ENCODE measurements at regions not wholly inside any gene's neighbourhood (a gene's known extent, or its start where the extent isn't known, plus 50 kb on each side); places are given as distances from the start of the nearest gene placed in this dataset.

DNA sequence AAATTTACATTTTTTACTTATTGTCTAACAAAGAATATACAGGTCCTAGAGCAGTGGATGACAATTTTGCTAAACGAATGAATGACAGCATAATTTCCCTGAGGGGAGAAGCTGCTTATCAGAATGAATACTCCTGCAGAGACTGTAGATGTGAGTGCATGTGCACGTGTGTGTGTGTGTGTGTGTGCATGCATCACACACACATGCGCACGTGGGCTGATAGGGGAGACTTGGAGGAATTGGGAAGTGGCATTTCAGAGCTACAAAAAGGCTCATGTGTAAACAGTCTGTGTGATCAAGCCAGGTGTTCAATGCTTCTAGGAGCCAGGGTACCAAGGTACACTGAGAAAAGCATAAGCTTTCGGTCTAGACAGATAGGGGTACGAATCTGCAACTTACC is 93.5 kb upstream of the SASH1 start:
- no peak for DNase-seq (ENCODE audit: low spot score)
- Histone ChIP-seq H3K4me3 (ENCODE audit: severe bottlenecking) (no peak overlapping the region), H3K27me3 (ENCODE audit: insufficient read depth, poor library complexity, severe bottlenecking) (no peaks in the 10 kb centered on the region), H3K36me3 (ENCODE audit: low read depth) (no peaks in the 10 kb centered on the region), H3K4me1 (ENCODE audit: insufficient read depth, poor library complexity, severe bottlenecking) (no peaks in the 10 kb centered on the region), H3K27ac (ENCODE audit: poor library complexity, severe bottlenecking) (no peak overlapping the region), H3K9me3 (ENCODE audit: severe bottlenecking) (no peaks in the 10 kb centered on the region)
- TF ChIP-seq, protein P1, sequence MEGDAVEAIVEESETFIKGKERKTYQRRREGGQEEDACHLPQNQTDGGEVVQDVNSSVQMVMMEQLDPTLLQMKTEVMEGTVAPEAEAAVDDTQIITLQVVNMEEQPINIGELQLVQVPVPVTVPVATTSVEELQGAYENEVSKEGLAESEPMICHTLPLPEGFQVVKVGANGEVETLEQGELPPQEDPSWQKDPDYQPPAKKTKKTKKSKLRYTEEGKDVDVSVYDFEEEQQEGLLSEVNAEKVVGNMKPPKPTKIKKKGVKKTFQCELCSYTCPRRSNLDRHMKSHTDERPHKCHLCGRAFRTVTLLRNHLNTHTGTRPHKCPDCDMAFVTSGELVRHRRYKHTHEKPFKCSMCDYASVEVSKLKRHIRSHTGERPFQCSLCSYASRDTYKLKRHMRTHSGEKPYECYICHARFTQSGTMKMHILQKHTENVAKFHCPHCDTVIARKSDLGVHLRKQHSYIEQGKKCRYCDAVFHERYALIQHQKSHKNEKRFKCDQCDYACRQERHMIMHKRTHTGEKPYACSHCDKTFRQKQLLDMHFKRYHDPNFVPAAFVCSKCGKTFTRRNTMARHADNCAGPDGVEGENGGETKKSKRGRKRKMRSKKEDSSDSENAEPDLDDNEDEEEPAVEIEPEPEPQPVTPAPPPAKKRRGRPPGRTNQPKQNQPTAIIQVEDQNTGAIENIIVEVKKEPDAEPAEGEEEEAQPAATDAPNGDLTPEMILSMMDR (IDR thresholded peaks at IDR 0.05; ENCODE audit: poor library complexity, severe bottlenecking) = no peak
- no peak for ATAC-seq (ENCODE audit: low read depth)

DNA sequence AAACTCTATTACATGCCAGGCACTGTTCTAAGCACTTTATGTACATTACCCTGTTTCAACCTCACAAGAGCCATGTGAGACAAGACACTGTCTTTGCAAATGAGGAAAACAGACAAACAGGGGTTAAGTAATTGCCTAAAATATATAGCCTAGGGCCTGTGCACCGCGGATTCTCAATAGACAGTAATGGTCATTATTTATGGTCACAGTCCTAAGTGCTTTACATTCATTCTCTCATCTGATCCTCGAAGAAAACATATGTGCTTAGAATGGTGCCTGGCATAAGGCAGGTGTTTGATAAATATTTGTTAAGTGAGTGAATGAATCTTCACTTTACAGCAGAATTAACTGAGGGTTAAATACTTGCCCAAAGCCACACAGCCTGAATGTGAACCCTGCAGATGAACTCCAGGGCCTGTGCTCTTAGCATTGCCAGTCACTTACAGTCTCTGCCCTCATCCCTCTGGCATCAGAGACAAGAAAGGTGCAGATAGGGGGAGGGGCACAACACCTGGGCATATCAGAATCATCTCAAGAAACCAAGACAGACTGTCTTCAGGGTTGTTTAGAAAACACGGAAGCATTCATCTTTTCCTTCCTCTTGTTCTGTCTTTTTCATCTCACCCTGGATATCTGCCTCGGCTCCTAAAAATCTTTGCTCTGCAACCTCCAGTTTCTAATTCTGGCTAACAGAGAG is 92.8 kb upstream of the SASH1 start:
- ATAC-seq (ENCODE audit: low read depth) (no peak), DNase-seq (ENCODE audit: low spot score) (no peak)
- H3K27me3 ChIP-seq (ENCODE audit: insufficient read depth, poor library complexity, severe bottlenecking) = no peaks in the 10 kb centered on the region
- no peaks in the 10 kb centered on the region for H3K36me3 ChIP-seq (ENCODE audit: low read depth)
- no peak overlapping the region for H3K27ac ChIP-seq (ENCODE audit: poor library complexity, severe bottlenecking)
- H3K9me3 ChIP-seq (ENCODE audit: severe bottlenecking) = no peaks in the 10 kb centered on the region
- no peak overlapping the region for H3K4me3 ChIP-seq (ENCODE audit: severe bottlenecking)
- H3K4me1 ChIP-seq (ENCODE audit: insufficient read depth, poor library complexity, severe bottlenecking) = no peaks in the 10 kb centered on the region
- TF ChIP-seq, protein P1 (IDR thresholded peaks at IDR 0.05; ENCODE audit: poor library complexity, severe bottlenecking) = no peak

DNA sequence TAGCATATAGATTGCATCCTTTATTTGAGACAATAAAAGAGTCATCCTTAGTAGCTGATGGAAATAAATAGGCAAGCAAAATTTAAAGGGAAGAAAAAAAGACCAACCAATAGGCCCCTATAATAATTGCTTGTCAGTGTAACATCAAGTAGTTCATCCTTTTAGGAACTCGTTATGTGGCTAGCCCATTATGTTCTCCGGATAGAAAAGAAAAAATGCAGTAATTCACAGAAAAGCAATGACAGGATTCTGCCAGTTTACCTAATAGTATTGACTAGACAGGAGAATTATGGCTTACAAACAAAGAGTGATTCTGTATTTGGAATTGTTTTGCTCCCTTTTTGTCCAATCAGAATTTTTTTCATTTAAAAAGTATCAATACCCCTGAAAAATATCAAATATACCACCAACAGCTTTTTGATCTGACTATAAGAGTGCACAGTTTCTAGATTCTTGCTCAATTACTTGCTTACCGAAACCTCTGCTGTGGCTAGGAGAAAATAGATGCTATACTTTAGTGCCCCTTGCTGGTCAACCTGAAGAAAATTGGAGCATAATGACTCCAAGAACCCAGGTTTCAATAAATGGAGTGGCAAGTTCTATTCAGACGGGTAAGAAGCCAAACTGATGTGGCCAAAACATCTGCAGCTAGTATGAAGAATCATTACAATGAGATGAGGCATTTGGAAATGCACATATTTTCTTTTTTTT is 91.5 kb upstream of the SASH1 start:
- no peak overlapping the region for H3K27ac ChIP-seq (ENCODE audit: poor library complexity, severe bottlenecking)
- ATAC-seq (ENCODE audit: low read depth) = peak; percentile 77

DNA sequence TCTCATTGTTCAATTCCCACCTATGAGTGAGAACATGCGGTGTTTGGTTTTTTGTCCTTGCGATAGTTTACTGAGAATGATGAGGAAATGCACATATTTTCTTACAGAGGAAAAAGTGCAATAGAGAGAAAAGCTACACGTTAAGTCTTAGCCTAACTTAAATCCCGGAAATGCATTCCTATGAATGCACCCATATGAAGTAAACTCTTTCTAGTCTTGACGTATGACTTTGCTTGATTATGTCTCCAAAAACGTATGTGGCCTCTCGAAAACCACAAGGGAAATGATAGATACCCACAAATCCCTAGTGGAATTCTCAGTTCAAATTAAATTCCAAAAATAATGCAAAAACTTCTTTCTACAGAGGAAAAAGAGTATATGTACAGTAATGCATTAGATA is 90.7 kb upstream of the SASH1 start:
- Histone ChIP-seq H3K9me3 (ENCODE audit: severe bottlenecking) (no peaks in the 10 kb centered on the region), H3K27ac (ENCODE audit: poor library complexity, severe bottlenecking) (no peak overlapping the region), H3K4me3 (ENCODE audit: severe bottlenecking) (no peak overlapping the region), H3K36me3 (ENCODE audit: low read depth) (no peaks in the 10 kb centered on the region), H3K4me1 (ENCODE audit: insufficient read depth, poor library complexity, severe bottlenecking) (no peaks in the 10 kb centered on the region), H3K27me3 (ENCODE audit: insufficient read depth, poor library complexity, severe bottlenecking) (no peaks in the 10 kb centered on the region)
- ATAC-seq (ENCODE audit: low read depth) = no peak
- TF ChIP-seq, protein P1 (IDR thresholded peaks at IDR 0.05; ENCODE audit: poor library complexity, severe bottlenecking) = no peak
- DNase-seq (ENCODE audit: low spot score) = no peak

More for the DNA sequence above, 91.5 kb upstream of the SASH1 start:
- no peak overlapping the region for H3K4me3 ChIP-seq (ENCODE audit: severe bottlenecking)
- H3K9me3 ChIP-seq (ENCODE audit: severe bottlenecking) = no peaks in the 10 kb centered on the region
- H3K36me3 ChIP-seq (ENCODE audit: low read depth) = no peaks in the 10 kb centered on the region
- H3K4me1 ChIP-seq (ENCODE audit: insufficient read depth, poor library complexity, severe bottlenecking) = no peaks in the 10 kb centered on the region
- TF ChIP-seq, protein P1 (IDR thresholded peaks at IDR 0.05; ENCODE audit: poor library complexity, severe bottlenecking) = peak; percentile 76
- H3K27me3 ChIP-seq (ENCODE audit: insufficient read depth, poor library complexity, severe bottlenecking) = no peaks in the 10 kb centered on the region
- DNase-seq (ENCODE audit: low spot score) = no peak

DNA sequence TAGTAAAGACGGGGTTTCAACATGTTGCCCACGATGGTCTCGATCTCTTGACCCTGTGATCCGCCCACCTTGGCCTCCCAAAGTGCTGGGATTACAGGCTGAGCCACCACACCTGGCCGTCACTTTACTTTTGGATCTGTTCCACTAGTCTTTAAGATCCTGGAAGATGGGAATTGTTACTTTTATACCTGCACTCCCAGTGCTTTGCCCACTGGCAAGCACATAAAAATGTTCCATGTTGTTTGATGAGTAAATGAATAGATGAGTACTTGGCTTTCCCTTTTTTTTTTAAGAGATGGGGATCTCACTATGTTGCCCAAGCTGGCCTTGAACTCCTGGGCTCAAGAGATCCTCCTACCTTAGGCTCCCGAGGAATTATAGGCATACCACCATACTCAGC is 84.8 kb upstream of the SASH1 start:
- peaks cover 3% of the 10 kb centered on the region for H3K4me1 ChIP-seq (ENCODE audit: insufficient read depth, poor library complexity, severe bottlenecking)
- H3K4me3 ChIP-seq (ENCODE audit: severe bottlenecking) = no peak overlapping the region
- ATAC-seq (ENCODE audit: low read depth) = no peak
- TF ChIP-seq, protein P1 (IDR thresholded peaks at IDR 0.05; ENCODE audit: poor library complexity, severe bottlenecking) = no peak
- DNase-seq (ENCODE audit: low spot score) = no peak
- H3K27me3 ChIP-seq (ENCODE audit: insufficient read depth, poor library complexity, severe bottlenecking) = no peaks in the 10 kb centered on the region
- no peak overlapping the region for H3K27ac ChIP-seq (ENCODE audit: poor library complexity, severe bottlenecking)
- no peaks in the 10 kb centered on the region for H3K9me3 ChIP-seq (ENCODE audit: severe bottlenecking)
- H3K36me3 ChIP-seq (ENCODE audit: low read depth) = no peaks in the 10 kb centered on the region

All from RWPE2 (cell line).